GM18508 (cell line): ENCODE measurements at regions not wholly inside any gene's neighbourhood (a gene's known extent, or its start where the extent isn't known, plus 50 kb on each side); places are given as distances from the start of the nearest gene placed in this dataset.

Source experiments
- ATAC-seq: cut with Tn5 transposase; IDR thresholded peaks from one replicate; pipeline ENCODE4 v1.9.1; 2021; ENCODE audit warnings: moderate number of reproducible peaks; ENCODE audit not compliant: insufficient read depth, unreplicated experiment

- ATAC-seq, result no peak
Observed at GRCh38 chr12:40172879-40173278, 51.9 kb upstream of the LRRK2 start.

GRCh38 chr12:40171501-40171900, 53.3 kb upstream of the LRRK2 start:
- no peak for ATAC-seq

DNA sequence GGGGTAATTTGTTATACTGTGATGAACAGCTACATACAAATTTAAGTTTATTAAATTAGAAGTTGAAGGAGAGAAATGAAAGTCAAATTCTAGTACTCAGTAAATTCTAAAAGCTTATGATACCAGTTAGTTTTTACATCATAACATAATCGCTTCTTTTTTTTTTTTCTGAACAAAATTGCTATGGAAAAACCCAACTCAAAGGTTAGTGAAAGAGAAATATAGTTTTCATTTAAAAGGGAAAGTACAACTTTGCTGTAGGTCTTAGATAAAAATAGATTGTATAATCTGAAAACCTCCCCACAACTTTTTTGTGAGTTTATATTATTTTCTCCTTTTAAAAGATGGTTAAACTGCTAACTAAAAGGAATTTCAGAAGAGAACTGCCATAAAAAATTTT, 53.7 kb upstream of the LRRK2 start:
- no peak for ATAC-seq

DNA sequence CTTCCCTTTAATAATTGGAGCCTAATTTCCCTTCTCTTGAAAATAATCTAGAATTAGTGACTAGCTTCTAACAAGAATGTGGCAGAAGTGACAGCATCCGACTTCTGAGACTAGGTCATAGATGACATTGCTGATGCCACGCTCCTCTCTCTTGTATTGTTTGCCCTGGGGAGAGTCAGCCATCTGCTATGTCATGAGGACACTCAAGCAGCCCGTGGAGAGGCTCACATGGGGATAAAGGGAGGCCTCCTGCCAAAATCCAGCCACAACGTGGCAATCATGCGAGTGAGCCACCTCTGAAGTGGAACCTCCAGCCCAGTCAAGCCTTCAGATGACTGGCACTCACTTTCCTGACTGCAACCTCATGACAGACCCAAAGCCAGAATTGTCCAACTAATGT, 54.2 kb upstream of the LRRK2 start:
- no peak for ATAC-seq

DNA sequence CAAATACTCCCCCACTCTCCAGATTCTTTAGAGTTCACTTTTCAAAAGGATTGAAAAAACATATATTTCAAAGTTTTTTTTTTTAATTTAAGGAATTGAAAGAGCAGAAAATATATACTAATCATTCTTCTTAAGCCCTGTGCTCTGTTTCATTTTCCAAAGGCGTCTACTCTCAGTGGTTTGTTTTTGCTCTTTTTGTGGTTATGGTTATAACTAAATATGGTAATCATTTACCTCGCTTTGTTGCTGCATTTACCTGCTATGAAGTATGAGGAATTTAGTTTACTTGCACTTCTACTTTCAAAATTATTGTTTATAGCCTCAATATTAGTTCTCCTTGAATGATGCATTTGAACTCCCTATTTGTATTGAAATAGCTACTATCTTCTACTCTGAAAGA, 55.9 kb upstream of the LRRK2 start:
- peak; percentile 89 for ATAC-seq

DNA sequence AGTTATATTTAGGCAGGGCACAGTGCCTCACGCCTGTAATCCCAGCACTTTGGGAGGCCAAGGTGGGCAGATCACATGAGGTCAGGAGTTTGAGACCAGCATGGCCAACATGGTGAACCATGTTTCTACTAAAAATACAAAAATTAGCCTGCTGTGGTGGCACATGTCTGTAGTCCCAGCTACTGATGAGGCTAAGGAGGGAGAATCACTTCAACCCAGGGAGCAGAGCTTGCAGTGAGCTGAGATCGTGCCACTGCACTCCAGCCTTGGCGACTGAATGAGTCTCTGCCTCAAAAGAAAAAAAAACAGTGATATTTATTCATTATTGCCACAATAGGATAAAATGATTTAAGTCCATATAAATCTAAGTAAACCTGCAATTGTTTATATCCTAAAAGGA, 56.4 kb upstream of the LRRK2 start:
- peak; percentile 9 for ATAC-seq

DNA sequence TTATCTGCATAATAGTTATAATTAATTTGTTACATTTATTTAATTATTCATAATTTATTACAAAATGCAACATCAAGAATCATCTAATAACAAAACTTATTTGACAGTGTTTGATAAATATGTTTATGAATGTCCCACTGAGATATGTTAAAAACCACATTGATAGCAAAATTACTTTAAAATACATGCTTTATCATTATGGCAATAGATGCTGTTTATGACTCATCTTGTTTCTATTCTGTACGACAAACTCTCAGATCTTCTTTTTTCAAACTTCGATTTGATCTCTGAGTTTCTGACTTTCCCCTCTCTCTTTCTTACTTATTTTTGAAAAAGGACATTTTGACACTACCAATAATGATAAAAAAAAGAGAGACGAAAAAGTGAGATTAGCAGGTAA, 56.8 kb upstream of the LRRK2 start:
- peak; percentile 34 for ATAC-seq

- no peak for ATAC-seq
Observed at GRCh38 chr12:40165179-40165578, 59.3 kb upstream of the SLC2A13 start.

DNA sequence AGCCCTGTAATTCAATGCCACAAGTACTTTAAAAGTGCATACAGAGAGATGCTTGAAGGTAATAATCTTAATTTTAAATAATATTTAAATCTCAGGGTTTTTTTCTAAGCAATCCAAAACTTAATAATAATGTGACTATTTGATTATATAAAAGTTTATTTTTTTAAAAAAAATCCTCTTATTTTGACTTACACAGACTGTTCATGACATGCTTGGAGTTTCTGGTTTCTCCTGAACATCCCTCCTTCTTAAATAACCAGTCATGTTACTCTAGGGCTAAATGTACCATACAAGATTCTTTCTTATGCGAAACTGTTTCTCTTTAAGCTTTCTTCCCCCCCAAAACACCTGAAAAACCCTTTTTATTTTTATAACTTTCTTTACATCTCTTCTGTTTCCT, 58.2 kb upstream of the SLC2A13 start:
- no peak for ATAC-seq

GRCh38 chr12:40162033-40162432, 56.2 kb upstream of the SLC2A13 start:
- no peak for ATAC-seq

DNA sequence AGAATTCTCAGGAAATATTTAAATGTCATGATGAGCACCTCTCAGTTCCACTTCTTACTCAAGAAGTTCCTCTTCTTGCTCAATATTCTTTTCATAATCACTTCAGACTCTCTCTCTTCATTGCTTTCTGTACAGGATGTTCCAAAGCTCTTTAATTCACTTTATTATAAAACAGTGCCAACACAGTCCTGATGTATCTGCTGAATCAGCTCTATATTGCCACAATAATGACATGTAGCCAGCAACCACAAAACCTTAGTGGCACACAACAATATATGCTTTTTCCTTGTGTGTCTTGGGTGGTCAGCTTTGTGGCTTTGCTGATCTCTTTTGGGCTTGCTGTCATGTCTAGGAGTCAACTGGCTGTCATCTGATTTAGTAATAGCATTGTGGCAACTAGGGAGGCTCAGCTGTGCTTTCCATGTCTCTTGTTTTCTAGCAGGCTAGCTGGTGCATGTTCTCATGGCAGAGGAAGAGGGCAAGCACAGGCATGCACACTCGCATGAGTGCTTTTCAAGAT, 52.8 kb upstream of the SLC2A13 start:
- peak; percentile 43 for ATAC-seq

DNA sequence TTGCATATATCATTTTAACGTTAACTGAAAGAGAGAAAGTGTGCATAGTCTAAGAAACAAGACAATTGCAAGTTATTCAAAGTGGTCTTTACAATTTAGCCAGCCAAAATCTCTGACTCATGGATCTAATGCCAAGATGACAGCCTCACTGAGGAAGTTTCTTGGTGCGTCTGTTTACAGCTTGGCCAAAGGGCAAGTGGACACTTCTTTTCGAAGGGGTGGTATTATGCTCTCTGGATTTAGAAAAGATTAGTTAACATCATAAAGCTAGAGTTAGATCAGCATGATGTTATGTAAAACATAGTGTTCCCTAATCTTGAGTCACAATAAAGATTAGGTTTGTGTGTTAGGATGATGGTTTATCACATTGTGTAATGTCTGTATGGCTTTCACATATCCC, 51.5 kb upstream of the SLC2A13 start:
- no peak for ATAC-seq

DNA sequence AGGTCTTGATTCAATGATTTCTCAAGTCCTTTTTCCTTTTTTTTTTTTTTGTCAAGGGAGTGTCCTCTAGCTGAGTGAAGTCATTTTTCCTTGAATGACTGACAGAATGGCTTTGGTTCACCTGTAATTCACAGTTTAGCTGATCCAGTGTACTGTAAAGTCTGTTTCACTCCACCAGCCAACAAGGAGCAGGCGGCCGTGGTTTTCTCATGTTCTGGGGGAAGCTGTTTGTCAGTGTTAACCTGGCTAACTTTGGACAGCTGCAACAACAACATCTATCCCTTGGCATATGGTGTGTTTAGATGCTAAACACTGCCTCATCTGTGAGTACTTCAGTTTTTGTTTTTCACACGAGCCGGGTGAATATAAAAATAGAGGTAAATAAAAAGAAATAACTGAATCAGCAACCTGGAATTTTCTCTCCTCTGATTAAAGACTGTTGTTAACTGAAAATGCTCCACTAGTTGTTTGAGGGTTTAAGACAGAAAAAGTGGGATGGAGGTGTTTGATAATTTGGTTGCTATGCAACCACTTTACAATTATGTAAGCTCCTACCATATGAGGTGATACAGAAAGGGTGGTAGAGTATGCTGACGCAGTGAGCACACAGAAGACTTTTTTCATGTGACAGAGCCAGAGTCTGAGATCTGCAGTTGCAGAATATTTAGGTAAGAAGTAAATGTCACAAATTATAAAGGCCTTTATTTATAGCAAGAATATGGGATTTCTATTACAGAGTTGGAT, 50.3 kb upstream of the SLC2A13 start:
- ATAC-seq, result no peak
